Neural cell (in vitro differentiated cells): ENCODE measurements at regions not wholly inside any gene's neighbourhood (a gene's known extent, or its start where the extent isn't known, plus 50 kb on each side); places are given as distances from the start of the nearest gene placed in this dataset.

Experiments
- H2AFZ ChIP-seq: fragments of 200-600, 300-800 bp; sonication (generic), shearing (Covaris generic); 2 replicates; pipeline ENCODE4 v1.6.0; 2014; ENCODE audit warnings: low read depth, mild to moderate bottlenecking, antibody characterized with exemption, low read length, moderate library complexity
- H3F3A ChIP-seq: fragments of 200-600 bp; shearing (Covaris generic); 2 replicates; pipeline ENCODE4 v1.6.1; 2016; ENCODE audit warnings: mild to moderate bottlenecking, moderate library complexity, mixed read lengths, antibody characterized with exemption, low read length; ENCODE audit not compliant: insufficient read depth, poor library complexity, severe bottlenecking
- H3K27ac ChIP-seq: fragments of 200-600, 300-800 bp; sonication (generic), shearing (Covaris generic); 2 replicates; pipeline ENCODE4 v1.5.1; 2014; ENCODE audit warnings: mild to moderate bottlenecking, low read length, moderate library complexity
- H3K27me3 ChIP-seq: fragments of 300-800, 200-600 bp; sonication (generic), shearing (Covaris generic); 2 replicates; pipeline ENCODE4 v1.6.0; 2014; ENCODE audit warnings: mild to moderate bottlenecking, low read depth, low read length, moderate library complexity; ENCODE audit not compliant: insufficient read depth
- H3K36me3 ChIP-seq: fragments of 300-800, 200-600 bp; sonication (generic), shearing (Covaris generic); 2 replicates; pipeline ENCODE4 v1.5.1; 2014; ENCODE audit warnings: mild to moderate bottlenecking, antibody characterized with exemption, low read length, moderate library complexity; ENCODE audit not compliant: insufficient read depth
- H3K4me2 ChIP-seq: fragments of 300-800, 200-600 bp; sonication (generic), shearing (Covaris generic); 2 replicates; pipeline ENCODE4 v1.6.0; 2014; ENCODE audit warnings: mild to moderate bottlenecking, low read length
- H3K4me3 ChIP-seq: fragments of 300-800, 200-600 bp; sonication (generic), shearing (Covaris generic); 2 replicates; pipeline ENCODE4 v1.5.1; 2014; ENCODE audit warnings: mild to moderate bottlenecking, low read length, moderate library complexity
- H3K79me2 ChIP-seq: fragments of 200-600 bp; shearing (Covaris generic); replicated peaks from 2 replicates; pipeline ENCODE4 v1.6.0; 2014; ENCODE audit warnings: mild to moderate bottlenecking, low read length, moderate library complexity; ENCODE audit not compliant: insufficient read depth
- H3K9ac ChIP-seq: fragments of 300-800, 200-600 bp; sonication (generic), shearing (Covaris generic); 2 replicates; pipeline ENCODE4 v1.6.1; 2016; ENCODE audit warnings: mild to moderate bottlenecking, low read length, mixed read lengths
- H3K9me2 ChIP-seq: fragments of 200-600 bp; shearing (Covaris generic); 2 replicates; pipeline ENCODE4 v1.6.1; 2016; ENCODE audit warnings: mild to moderate bottlenecking, low read length, mixed read lengths; ENCODE audit not compliant: insufficient read depth
- H3K9me3 ChIP-seq: fragments of 200-600, 300-800 bp; sonication (generic), shearing (Covaris generic); 2 replicates; pipeline ENCODE4 v1.6.1; 2016; ENCODE audit warnings: mild to moderate bottlenecking, mixed run types, low read length, moderate library complexity, mixed read lengths
- H4K20me1 ChIP-seq: fragments of 200-600 bp; shearing (Covaris generic); 2 replicates; pipeline ENCODE4 v1.6.1; 2016; ENCODE audit warnings: mild to moderate bottlenecking, mixed run types; ENCODE audit not compliant: insufficient read depth
- EP300 ChIP-seq: fragments of 450-650 bp; conservative IDR thresholded peaks from 2 replicates; pipeline ENCODE4 v1.6.1; 2014; ENCODE audit warnings: antibody characterized with exemption, mild to moderate bottlenecking, moderate library complexity; ENCODE audit not compliant: poor library complexity, severe bottlenecking
- EZH2 ChIP-seq: fragments of 200-600, 300-800 bp; shearing (Covaris generic), sonication (generic); IDR thresholded peaks from 2 replicates; pipeline ENCODE4 v1.6.1; 2014; ENCODE audit warnings: antibody characterized with exemption, low read length, borderline replicate concordance, mild to moderate bottlenecking; ENCODE audit not compliant: insufficient read depth, poor library complexity, severe bottlenecking
- MXI1 ChIP-seq: fragments of 450-650 bp; conservative IDR thresholded peaks from 2 replicates; pipeline ENCODE4 v1.6.1; 2014; ENCODE audit warnings: antibody characterized with exemption, mild to moderate bottlenecking; ENCODE audit not compliant: poor library complexity, severe bottlenecking
- POLR2AphosphoS5 ChIP-seq: IDR thresholded peaks from 2 replicates; pipeline ENCODE4 v1.6.1; 2012
- RAD21 ChIP-seq: fragments of 450-650 bp; conservative IDR thresholded peaks from 2 replicates; pipeline ENCODE4 v1.6.1; 2014; ENCODE audit warnings: antibody characterized with exemption, mild to moderate bottlenecking, moderate library complexity
- SMC3 ChIP-seq: fragments of 450-650 bp; conservative IDR thresholded peaks from 2 replicates; pipeline ENCODE4 v1.6.1; 2014; ENCODE audit warnings: antibody characterized with exemption, mild to moderate bottlenecking, moderate library complexity; ENCODE audit not compliant: poor library complexity
- TAF1 ChIP-seq: IDR thresholded peaks from 2 replicates; pipeline ENCODE4 v1.6.1; 2012; ENCODE audit warnings: low read depth
- TF ChIP-seq, protein P1 (sequence below): IDR thresholded peaks from 2 replicates; pipeline ENCODE4 v1.6.1; 2012; ENCODE audit warnings: borderline replicate concordance
- TF ChIP-seq, protein P2 (sequence below): fragments of 450-650 bp; IDR thresholded peaks from 2 replicates; pipeline ENCODE4 v1.5.1; 2014; ENCODE audit warnings: antibody characterized with exemption, mild to moderate bottlenecking, moderate library complexity; ENCODE audit not compliant: poor library complexity, severe bottlenecking

DNA sequence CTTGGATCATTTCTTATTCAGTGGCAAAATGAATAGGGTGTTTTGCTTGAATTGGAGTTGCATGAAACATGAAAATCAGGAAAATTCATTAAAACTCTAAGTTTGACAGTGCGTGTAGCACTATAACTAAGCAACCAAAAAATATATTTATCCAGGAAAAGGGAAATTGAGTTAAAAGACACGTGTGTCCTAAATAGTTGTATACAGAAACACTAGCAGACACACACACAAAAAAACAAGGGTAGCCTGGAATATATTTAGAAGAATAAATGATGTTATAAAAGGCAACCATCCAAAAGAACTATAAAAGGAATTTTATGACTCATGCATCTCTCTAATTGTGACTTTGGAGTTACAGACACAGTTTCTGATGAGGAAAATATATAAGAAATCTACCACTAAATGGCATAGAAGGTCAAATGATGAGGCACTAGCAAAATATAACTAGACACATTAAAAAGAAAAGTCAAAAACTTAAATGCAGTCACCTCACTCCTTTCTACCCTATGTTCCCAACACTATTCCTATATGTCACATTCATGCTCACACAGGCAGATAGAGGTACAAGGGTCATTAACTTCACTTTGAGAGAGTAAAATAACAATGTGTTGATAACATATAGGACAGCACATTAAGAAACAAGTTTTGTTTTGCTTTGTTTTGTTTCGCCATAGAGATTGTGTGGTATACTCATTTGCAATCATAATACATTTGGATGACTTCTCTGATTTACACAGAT lies 793.6 kb upstream of the INTU start:
- H3F3A ChIP-seq = no peaks in the 10 kb centered on the region
- no peaks in the 10 kb centered on the region for H3K27me3 ChIP-seq
- H3K27ac ChIP-seq = no peak overlapping the region
- no peak overlapping the region for H3K4me2 ChIP-seq
- no peaks in the 10 kb centered on the region for H3K9me3 ChIP-seq
- H3K36me3 ChIP-seq = no peaks in the 10 kb centered on the region
- H3K9ac ChIP-seq = no peak overlapping the region
- H3K9me2 ChIP-seq = no peaks in the 10 kb centered on the region
- H3K4me3 ChIP-seq = no peak overlapping the region
- TF ChIP-seq EZH2 (no peak), TAF1 (no peak), MXI1 (no peak), POLR2AphosphoS5 (no peak), EP300 (no peak), SMC3 (no peak), RAD21 (no peak)
- TF ChIP-seq, protein P1, sequence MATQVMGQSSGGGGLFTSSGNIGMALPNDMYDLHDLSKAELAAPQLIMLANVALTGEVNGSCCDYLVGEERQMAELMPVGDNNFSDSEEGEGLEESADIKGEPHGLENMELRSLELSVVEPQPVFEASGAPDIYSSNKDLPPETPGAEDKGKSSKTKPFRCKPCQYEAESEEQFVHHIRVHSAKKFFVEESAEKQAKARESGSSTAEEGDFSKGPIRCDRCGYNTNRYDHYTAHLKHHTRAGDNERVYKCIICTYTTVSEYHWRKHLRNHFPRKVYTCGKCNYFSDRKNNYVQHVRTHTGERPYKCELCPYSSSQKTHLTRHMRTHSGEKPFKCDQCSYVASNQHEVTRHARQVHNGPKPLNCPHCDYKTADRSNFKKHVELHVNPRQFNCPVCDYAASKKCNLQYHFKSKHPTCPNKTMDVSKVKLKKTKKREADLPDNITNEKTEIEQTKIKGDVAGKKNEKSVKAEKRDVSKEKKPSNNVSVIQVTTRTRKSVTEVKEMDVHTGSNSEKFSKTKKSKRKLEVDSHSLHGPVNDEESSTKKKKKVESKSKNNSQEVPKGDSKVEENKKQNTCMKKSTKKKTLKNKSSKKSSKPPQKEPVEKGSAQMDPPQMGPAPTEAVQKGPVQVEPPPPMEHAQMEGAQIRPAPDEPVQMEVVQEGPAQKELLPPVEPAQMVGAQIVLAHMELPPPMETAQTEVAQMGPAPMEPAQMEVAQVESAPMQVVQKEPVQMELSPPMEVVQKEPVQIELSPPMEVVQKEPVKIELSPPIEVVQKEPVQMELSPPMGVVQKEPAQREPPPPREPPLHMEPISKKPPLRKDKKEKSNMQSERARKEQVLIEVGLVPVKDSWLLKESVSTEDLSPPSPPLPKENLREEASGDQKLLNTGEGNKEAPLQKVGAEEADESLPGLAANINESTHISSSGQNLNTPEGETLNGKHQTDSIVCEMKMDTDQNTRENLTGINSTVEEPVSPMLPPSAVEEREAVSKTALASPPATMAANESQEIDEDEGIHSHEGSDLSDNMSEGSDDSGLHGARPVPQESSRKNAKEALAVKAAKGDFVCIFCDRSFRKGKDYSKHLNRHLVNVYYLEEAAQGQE = no peak
- TF ChIP-seq, protein P2, sequence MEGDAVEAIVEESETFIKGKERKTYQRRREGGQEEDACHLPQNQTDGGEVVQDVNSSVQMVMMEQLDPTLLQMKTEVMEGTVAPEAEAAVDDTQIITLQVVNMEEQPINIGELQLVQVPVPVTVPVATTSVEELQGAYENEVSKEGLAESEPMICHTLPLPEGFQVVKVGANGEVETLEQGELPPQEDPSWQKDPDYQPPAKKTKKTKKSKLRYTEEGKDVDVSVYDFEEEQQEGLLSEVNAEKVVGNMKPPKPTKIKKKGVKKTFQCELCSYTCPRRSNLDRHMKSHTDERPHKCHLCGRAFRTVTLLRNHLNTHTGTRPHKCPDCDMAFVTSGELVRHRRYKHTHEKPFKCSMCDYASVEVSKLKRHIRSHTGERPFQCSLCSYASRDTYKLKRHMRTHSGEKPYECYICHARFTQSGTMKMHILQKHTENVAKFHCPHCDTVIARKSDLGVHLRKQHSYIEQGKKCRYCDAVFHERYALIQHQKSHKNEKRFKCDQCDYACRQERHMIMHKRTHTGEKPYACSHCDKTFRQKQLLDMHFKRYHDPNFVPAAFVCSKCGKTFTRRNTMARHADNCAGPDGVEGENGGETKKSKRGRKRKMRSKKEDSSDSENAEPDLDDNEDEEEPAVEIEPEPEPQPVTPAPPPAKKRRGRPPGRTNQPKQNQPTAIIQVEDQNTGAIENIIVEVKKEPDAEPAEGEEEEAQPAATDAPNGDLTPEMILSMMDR = no peak
- H3K79me2 ChIP-seq = no peaks in the 10 kb centered on the region
- H2AFZ ChIP-seq = no peak overlapping the region
- no peaks in the 10 kb centered on the region for H4K20me1 ChIP-seq

- Histone ChIP-seq H3K9ac (no peak overlapping the region), H3K9me3 (no peaks in the 10 kb centered on the region), H3F3A (no peaks in the 10 kb centered on the region), H3K4me2 (no peak overlapping the region), H3K27ac (no peak overlapping the region), H3K36me3 (no peaks in the 10 kb centered on the region), H3K4me3 (no peak overlapping the region), H4K20me1 (no peaks in the 10 kb centered on the region), H3K27me3 (no peaks in the 10 kb centered on the region), H3K79me2 (no peaks in the 10 kb centered on the region), H2AFZ (no peak overlapping the region), H3K9me2 (no peaks in the 10 kb centered on the region)
- no peak for TF ChIP-seq EZH2
These were observed 789.2 kb upstream of the INTU start for GRCh38 chr4:126843492-126844067.
